ENCODE measurements at regions not wholly inside any gene's neighbourhood (a gene's known extent, or its start where the extent isn't known, plus 50 kb on each side); places are given as distances from the start of the nearest gene placed in this dataset.

DNA sequence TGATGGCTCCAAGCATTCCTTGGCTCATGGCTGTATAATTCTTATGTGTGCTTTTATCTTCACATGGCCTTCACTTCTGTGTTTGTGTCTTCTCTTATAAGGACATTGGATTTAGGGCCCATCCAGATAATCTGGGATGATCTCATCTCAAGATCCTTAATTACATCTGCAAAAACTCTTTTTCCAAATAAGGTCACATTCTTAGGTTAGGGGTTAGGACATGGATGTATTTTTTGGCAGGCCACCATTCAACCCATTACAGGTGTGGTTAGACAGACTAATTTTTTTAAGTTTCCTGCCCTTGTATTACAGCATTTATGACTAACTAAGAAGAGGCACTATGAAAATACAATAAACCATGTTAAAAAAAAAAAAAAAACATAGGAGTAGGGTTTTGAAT, 254.0 kb downstream of the TPBG start:
- POLR2A ChIA-PET, result no interaction called here
- Histone ChIP-seq H3K4me1 (ENCODE audit: control insufficient read depth, insufficient read depth, low read length) (no peaks in the 10 kb centered on the region), H3K36me3 (ENCODE audit: control insufficient read depth in 2 of 2, insufficient read depth in 1 of 2, low read length in 2 of 2) (no peaks in the 10 kb centered on the region), H3K4me3 (ENCODE audit: low read depth, low read length) (no peak overlapping the region), H3K27ac (ENCODE audit: extremely low read depth, low read depth, low read length) (no peak overlapping the region), H3K9me3 (ENCODE audit: control insufficient read depth, insufficient read depth, low read depth, low read length) (no peaks in the 10 kb centered on the region)
- TF ChIP-seq KLF8 (tag by site-specific recombination; IDR thresholded peaks at IDR 0.05) (peak; percentile 52; the same call in 1 of the 2 replicates), SCRT1 (tag by site-specific recombination; IDR thresholded peaks at IDR 0.05; ENCODE audit: borderline replicate concordance) (no peak)
- TF ChIP-seq, protein P1, sequence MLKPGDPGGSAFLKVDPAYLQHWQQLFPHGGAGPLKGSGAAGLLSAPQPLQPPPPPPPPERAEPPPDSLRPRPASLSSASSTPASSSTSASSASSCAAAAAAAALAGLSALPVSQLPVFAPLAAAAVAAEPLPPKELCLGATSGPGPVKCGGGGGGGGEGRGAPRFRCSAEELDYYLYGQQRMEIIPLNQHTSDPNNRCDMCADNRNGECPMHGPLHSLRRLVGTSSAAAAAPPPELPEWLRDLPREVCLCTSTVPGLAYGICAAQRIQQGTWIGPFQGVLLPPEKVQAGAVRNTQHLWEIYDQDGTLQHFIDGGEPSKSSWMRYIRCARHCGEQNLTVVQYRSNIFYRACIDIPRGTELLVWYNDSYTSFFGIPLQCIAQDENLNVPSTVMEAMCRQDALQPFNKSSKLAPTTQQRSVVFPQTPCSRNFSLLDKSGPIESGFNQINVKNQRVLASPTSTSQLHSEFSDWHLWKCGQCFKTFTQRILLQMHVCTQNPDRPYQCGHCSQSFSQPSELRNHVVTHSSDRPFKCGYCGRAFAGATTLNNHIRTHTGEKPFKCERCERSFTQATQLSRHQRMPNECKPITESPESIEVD (tag by site-specific recombination; IDR thresholded peaks at IDR 0.05), result peak; percentile 29; the same call in 1 of the 2 replicates
- CTCF ChIA-PET, result interaction anchor here (1.1 to 2.5 kb wide), 6 partner anchors 11 to 448 kb away, joined by 3 to 17 read pairs (median 4); partner anchors contain the start of gene UBE3D

DNA sequence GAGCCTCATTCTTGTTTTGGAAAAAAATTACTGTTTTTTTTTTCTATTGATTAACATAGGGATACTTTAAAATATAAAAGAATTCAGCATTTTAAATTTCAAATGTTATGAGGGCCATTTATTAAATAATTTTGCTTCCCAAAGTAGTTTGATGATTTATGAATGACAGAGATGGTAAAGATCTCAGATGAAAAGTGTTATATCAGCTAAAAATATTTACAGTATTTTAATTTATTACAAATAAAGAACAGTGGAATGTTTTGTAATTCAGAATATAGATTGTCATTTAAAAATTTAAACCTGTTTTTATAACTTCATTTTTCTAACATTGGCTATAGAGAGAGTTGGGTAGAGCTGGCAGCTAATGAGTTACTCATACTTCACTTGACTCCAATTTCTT, 256.0 kb downstream of the TPBG start:
- Histone ChIP-seq H3K9me3 (ENCODE audit: control insufficient read depth, insufficient read depth, low read depth, low read length) (no peaks in the 10 kb centered on the region), H3K27ac (ENCODE audit: extremely low read depth, low read depth, low read length) (no peak overlapping the region), H3K36me3 (ENCODE audit: control insufficient read depth in 2 of 2, insufficient read depth in 1 of 2, low read length in 2 of 2) (no peaks in the 10 kb centered on the region), H3K4me1 (ENCODE audit: control insufficient read depth, insufficient read depth, low read length) (no peaks in the 10 kb centered on the region), H3K4me3 (ENCODE audit: low read depth, low read length) (no peak overlapping the region)
- TF ChIP-seq ZNF404 (tag by site-specific recombination; IDR thresholded peaks at IDR 0.05) (no peak), ZNF560 (tag by site-specific recombination; IDR thresholded peaks at IDR 0.05; ENCODE audit: borderline replicate concordance) (no peak), KLF10 (tag by site-specific recombination; IDR thresholded peaks at IDR 0.05) (no peak), ZNF785 (tag by site-specific recombination; IDR thresholded peaks at IDR 0.05) (no peak), ZNF239 (tag by site-specific recombination; IDR thresholded peaks at IDR 0.05) (no peak), OSR2 (tag by site-specific recombination; IDR thresholded peaks at IDR 0.05) (no peak), ZFHX2 (tag by site-specific recombination; conservative IDR thresholded peaks at IDR 0.05) (no peak), ZNF626 (tag by site-specific recombination; IDR thresholded peaks at IDR 0.05) (no peak), ZNF416 (tag by site-specific recombination; IDR thresholded peaks at IDR 0.05) (no peak)
- TF ChIP-seq, protein P2, sequence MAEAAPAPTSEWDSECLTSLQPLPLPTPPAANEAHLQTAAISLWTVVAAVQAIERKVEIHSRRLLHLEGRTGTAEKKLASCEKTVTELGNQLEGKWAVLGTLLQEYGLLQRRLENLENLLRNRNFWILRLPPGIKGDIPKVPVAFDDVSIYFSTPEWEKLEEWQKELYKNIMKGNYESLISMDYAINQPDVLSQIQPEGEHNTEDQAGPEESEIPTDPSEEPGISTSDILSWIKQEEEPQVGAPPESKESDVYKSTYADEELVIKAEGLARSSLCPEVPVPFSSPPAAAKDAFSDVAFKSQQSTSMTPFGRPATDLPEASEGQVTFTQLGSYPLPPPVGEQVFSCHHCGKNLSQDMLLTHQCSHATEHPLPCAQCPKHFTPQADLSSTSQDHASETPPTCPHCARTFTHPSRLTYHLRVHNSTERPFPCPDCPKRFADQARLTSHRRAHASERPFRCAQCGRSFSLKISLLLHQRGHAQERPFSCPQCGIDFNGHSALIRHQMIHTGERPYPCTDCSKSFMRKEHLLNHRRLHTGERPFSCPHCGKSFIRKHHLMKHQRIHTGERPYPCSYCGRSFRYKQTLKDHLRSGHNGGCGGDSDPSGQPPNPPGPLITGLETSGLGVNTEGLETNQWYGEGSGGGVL (tag by site-specific recombination; IDR thresholded peaks at IDR 0.05), result no peak
- TF ChIP-seq, protein P3, sequence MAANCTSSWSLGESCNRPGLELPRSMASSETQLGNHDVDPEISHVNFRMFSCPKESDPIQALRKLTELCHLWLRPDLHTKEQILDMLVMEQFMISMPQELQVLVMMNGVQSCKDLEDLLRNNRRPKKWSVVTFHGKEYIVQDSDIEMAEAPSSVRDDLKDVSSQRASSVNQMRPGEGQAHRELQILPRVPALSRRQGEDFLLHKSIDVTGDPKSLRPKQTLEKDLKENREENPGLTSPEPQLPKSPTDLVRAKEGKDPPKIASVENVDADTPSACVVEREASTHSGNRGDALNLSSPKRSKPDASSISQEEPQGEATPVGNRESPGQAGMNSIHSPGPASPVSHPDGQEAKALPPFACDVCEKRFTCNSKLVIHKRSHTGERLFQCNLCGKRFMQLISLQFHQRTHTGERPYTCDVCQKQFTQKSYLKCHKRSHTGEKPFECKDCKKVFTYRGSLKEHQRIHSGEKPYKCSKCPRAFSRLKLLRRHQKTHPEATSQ (tag by site-specific recombination; IDR thresholded peaks at IDR 0.05), result no peak
- TF ChIP-seq, protein P4, sequence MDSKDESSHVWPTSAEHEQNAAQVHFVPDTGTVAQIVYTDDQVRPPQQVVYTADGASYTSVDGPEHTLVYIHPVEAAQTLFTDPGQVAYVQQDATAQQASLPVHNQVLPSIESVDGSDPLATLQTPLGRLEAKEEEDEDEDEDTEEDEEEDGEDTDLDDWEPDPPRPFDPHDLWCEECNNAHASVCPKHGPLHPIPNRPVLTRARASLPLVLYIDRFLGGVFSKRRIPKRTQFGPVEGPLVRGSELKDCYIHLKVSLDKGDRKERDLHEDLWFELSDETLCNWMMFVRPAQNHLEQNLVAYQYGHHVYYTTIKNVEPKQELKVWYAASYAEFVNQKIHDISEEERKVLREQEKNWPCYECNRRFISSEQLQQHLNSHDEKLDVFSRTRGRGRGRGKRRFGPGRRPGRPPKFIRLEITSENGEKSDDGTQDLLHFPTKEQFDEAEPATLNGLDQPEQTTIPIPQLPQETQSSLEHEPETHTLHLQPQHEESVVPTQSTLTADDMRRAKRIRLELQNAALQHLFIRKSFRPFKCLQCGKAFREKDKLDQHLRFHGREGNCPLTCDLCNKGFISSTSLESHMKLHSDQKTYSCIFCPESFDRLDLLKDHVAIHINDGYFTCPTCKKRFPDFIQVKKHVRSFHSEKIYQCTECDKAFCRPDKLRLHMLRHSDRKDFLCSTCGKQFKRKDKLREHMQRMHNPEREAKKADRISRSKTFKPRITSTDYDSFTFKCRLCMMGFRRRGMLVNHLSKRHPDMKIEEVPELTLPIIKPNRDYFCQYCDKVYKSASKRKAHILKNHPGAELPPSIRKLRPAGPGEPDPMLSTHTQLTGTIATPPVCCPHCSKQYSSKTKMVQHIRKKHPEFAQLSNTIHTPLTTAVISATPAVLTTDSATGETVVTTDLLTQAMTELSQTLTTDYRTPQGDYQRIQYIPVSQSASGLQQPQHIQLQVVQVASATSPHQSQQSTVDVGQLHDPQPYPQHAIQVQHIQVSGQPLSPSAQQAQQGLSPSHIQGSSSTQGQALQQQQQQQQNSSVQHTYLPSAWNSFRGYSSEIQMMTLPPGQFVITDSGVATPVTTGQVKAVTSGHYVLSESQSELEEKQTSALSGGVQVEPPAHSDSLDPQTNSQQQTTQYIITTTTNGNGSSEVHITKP (tag by site-specific recombination; IDR thresholded peaks at IDR 0.05), result no peak
- TF ChIP-seq, protein P1 (tag by site-specific recombination; IDR thresholded peaks at IDR 0.05), result no peak
- POLR2A ChIA-PET, result no interaction called here
- CTCF ChIA-PET, result interaction anchor here (0.8 kb wide), 1 partner anchor 1237 kb away, joined by 4 read pairs; no protein-coding TSS in a partner anchor

All from HEK293 (cell line).